HUES64 (cell line): ENCODE measurements at regions not wholly inside any gene's neighbourhood (a gene's known extent, or its start where the extent isn't known, plus 50 kb on each side); places are given as distances from the start of the nearest gene placed in this dataset.

Source experiments
- H3K27ac ChIP-seq: 2 replicates; pipeline ENCODE4 v1.7.0; 2013; ENCODE audit warnings: low read depth, low read length, inconsistent platforms
- H3K27me3 ChIP-seq: 2 replicates; pipeline ENCODE4 v1.6.1; 2013; ENCODE audit warnings: mild to moderate bottlenecking, low read length; ENCODE audit not compliant: insufficient read depth
- H3K36me3 ChIP-seq: 2 replicates; pipeline ENCODE4 v1.6.1; 2013; ENCODE audit warnings: mild to moderate bottlenecking, low read length; ENCODE audit not compliant: insufficient read depth
- H3K4me1 ChIP-seq: 2 replicates; pipeline ENCODE4 v1.6.1; 2013; ENCODE audit warnings: mild to moderate bottlenecking, low read length, moderate library complexity; ENCODE audit not compliant: insufficient read depth
- H3K4me3 ChIP-seq: 2 replicates; pipeline ENCODE4 v1.5.1; 2013; ENCODE audit warnings: mild to moderate bottlenecking, low read length, moderate library complexity
- H3K9ac ChIP-seq: 2 replicates; pipeline ENCODE4 v1.6.1; 2013; ENCODE audit warnings: mild to moderate bottlenecking, low read depth, low read length
- H3K9me3 ChIP-seq: 2 replicates; pipeline ENCODE4 v1.6.1; 2013; ENCODE audit warnings: low read depth, low read length; ENCODE audit not compliant: insufficient read depth
- WGBS: fragments of 150-250, 120-280 bp; methylation state at CpG from one replicate; pipeline ENCODE4 v1.1.7; 2013; ENCODE audit warnings: missing lambda C conversion rate; 5-methylcytosine and 5-hydroxymethylcytosine counted together

DNA sequence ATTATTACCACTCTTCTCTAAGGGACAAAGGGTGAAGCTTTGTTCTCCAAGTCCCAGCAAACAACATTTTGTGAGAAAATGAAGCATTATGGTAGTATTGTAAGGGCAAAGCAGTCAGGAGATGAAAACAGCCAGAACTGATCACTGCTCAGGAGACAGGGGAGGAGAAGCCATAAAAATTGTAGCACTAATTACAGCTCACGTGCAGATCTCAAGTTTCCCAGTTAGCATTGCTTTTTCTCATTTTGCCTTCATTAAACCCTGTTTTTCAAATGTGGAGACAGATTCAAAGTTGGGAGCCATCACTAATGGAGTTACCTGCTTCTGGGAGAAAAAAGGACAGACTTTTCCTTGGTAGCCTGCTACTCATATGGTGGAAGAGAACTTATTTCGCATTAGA lies 210.9 kb upstream of the PDE10A start:
- 87% methylated on average over 2 of the region's 2 CpGs for WGBS
- Histone ChIP-seq H3K9me3 (peaks cover 5% of the 10 kb centered on the region), H3K27me3 (no peaks in the 10 kb centered on the region), H3K9ac (no peak overlapping the region), H3K36me3 (no peaks in the 10 kb centered on the region), H3K4me1 (no peaks in the 10 kb centered on the region), H3K27ac (no peak overlapping the region), H3K4me3 (no peak overlapping the region)

DNA sequence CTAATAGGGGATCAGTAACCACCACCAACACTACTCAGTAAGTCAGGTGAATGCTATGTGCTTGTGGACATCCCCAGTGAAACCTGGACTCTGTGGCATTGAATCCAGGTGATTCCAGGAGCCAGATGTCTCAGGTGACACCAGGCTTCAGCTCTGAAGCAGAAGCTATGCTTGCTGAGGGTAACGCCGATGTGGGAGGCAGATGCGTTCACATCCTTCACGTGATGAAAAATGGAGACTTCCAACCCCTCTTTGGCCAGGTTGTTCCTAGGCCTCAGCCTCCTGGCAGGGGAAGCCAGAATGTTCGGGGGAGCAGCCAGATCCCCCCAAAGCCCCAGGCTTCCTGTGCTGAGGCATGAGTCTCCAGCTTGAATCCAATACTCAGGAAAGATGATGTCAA lies 209.8 kb upstream of the PDE10A start:
- WGBS, result 96% methylated on average over 5 of the region's 5 CpGs
- Histone ChIP-seq H3K4me3 (no peak overlapping the region), H3K9ac (no peak overlapping the region), H3K36me3 (no peaks in the 10 kb centered on the region), H3K9me3 (peaks cover 5% of the 10 kb centered on the region), H3K27me3 (no peaks in the 10 kb centered on the region), H3K27ac (no peak overlapping the region), H3K4me1 (no peaks in the 10 kb centered on the region)

DNA sequence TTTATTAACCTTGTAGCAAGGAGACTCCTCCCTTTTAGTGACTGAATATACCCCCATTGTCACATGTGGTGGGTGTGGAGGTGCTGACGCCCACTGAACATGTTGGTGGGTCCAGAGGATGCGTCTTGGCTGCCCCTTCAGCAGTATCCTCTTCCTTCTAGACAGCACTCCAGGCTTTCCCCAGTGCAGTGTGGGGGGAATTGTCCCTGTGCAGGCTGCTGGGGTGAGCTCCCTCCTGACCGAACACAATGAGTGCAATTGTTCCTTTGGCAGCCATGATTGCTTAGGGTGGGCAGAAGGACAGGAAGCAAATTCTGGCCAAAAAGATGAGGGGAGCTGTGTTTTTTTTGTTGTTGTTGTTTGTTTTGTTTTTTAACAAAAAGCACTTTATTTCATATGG lies 209.3 kb upstream of the PDE10A start:
- Histone ChIP-seq H3K4me3 (no peak overlapping the region), H3K4me1 (no peaks in the 10 kb centered on the region), H3K36me3 (no peaks in the 10 kb centered on the region), H3K9ac (no peak overlapping the region), H3K27me3 (no peaks in the 10 kb centered on the region), H3K27ac (no peak overlapping the region), H3K9me3 (peaks cover 5% of the 10 kb centered on the region)
- WGBS, result 92% methylated on average over 2 of the region's 3 CpGs

DNA sequence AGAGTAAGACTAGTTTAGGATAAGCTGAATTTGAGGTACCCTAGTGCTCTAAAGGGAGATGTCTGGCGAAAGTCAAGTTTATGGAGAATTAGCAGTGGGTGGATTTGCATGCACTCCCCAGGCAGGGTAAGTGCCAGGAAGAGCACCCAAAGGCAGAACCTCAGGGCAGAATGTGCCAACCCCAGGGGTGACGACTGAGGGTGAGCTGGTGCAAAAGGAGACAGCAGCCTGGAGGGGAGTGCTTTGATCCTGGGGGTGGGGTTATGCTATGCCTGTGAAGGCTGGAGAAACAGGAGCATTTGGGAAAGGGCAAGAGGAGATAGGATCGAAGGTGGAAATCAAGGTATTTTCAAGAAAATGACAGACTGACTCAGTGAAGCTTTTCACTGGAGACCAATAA lies 208.5 kb upstream of the PDE10A start:
- Histone ChIP-seq H3K4me1 (no peaks in the 10 kb centered on the region), H3K27me3 (no peaks in the 10 kb centered on the region), H3K27ac (no peak overlapping the region), H3K9me3 (peaks cover 5% of the 10 kb centered on the region), H3K4me3 (no peak overlapping the region), H3K36me3 (no peaks in the 10 kb centered on the region), H3K9ac (no peak overlapping the region)
- 88% methylated on average over 3 of the region's 3 CpGs for WGBS

DNA sequence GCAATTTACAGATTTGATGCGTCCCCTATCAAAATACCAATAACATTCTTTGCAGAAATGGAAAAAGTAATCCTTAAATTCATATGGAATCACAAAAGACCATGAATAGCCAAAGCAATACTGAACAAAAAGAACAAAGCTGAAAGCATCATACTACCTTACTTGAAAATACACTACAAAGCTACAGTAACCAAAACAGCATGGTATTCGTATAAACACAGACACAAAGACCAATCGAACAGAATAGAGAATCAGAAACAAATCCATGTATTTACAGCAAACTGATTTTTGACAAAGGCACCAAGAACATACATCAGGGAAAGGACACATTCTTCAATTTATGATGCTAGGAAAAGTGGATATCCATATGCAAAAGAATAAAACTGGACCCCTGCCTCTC lies 206.5 kb upstream of the PDE10A start:
- H3K9ac ChIP-seq, result no peak overlapping the region
- H3K27ac ChIP-seq, result no peak overlapping the region
- no peaks in the 10 kb centered on the region for H3K27me3 ChIP-seq
- H3K4me3 ChIP-seq, result no peak overlapping the region
- H3K9me3 ChIP-seq, result peaks cover 5% of the 10 kb centered on the region
- no peaks in the 10 kb centered on the region for H3K36me3 ChIP-seq
- no peaks in the 10 kb centered on the region for H3K4me1 ChIP-seq
- WGBS, result 100% methylated on average over 3 of the region's 3 CpGs

DNA sequence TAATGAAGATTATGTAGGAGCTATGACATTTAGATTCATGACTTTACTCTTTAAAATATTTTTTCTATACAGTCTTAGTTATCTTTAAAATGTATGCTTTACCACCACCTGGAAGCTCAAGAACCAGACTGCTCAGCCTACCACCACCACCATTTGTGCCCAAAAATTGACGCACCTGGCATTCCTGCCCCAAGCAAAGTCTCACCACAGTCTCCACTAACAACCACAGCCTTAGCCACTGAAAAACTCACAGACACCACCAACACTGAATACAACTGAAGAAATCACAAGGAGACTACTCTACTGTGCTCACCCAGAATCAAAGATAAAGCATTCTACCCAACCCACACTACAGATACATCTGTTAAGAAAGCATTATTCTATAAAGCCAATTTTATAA lies 201.9 kb upstream of the PDE10A start:
- peaks cover 5% of the 10 kb centered on the region for H3K9me3 ChIP-seq
- no peak overlapping the region for H3K27ac ChIP-seq
- no peaks in the 10 kb centered on the region for H3K4me1 ChIP-seq
- 47% methylated on average over 1 of the region's 1 CpG for WGBS
- H3K27me3 ChIP-seq, result no peaks in the 10 kb centered on the region
- no peaks in the 10 kb centered on the region for H3K36me3 ChIP-seq
- no peak overlapping the region for H3K9ac ChIP-seq
- no peak overlapping the region for H3K4me3 ChIP-seq

DNA sequence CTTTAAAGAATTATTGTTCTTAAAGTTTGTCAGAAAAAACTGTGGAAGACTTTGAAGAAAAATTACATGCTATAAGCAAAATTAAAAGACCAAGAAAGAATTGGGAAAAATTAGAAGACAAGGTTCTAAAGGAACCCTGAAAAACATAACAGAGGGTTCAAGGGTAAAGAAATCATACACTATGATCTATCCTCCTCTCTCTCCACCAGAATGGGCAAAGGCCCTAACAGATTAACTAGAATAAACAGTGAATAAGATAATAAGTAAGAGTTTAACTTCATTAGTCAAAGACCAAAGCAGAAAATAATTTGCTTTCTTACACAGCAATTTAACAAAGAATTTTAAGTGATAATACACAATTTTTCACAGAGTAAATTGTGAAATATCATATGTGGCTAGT lies 201.2 kb upstream of the PDE10A start:
- Histone ChIP-seq H3K27me3 (no peaks in the 10 kb centered on the region), H3K9me3 (no peaks in the 10 kb centered on the region), H3K4me1 (no peaks in the 10 kb centered on the region), H3K27ac (no peak overlapping the region), H3K36me3 (no peaks in the 10 kb centered on the region), H3K4me3 (no peak overlapping the region), H3K9ac (no peak overlapping the region)

DNA sequence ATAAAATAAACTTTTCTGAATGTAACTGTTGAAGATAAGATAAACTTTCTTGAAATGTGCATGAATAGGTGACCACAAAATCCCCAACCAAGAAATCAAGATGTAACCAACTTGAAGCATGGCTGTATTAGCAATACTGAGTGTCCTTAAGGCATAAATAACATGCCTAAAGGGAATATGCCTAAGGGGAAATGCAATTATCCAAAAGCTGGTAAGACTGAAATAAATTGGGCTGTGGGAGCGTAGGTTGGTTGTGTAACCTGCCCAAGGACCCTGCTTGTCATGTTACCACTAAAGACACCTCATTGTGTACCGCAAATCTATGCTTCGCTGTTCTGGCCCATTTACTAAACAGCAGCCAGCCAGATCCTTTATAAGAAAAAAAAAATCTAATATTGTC lies 200.8 kb upstream of the PDE10A start:
- Histone ChIP-seq H3K27ac (no peak overlapping the region), H3K36me3 (no peaks in the 10 kb centered on the region), H3K27me3 (no peaks in the 10 kb centered on the region), H3K4me1 (no peaks in the 10 kb centered on the region), H3K4me3 (no peak overlapping the region), H3K9ac (no peak overlapping the region), H3K9me3 (no peaks in the 10 kb centered on the region)
- 100% methylated on average over 3 of the region's 3 CpGs for WGBS

DNA sequence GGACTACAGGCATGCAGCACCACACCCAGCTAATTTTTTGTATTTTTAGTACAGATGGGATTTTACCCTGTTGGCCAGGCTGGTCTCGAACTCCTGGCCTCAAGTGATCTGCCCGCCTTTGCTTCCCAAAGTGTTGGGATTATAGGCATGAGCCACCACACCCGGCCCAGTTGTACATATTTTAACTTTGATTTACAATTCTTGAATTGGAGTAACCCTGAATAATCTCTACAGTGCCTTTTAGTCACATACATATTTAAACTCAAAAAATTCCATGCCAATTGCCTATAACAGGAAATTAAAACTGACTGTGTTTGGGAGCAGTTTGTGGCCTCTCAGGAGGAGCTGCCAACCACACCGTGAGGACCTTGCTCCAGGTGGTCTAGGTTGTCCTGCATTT lies 199.8 kb upstream of the PDE10A start:
- no peak overlapping the region for H3K27ac ChIP-seq
- WGBS, result 86% methylated on average over 4 of the region's 4 CpGs
- no peaks in the 10 kb centered on the region for H3K4me1 ChIP-seq

DNA sequence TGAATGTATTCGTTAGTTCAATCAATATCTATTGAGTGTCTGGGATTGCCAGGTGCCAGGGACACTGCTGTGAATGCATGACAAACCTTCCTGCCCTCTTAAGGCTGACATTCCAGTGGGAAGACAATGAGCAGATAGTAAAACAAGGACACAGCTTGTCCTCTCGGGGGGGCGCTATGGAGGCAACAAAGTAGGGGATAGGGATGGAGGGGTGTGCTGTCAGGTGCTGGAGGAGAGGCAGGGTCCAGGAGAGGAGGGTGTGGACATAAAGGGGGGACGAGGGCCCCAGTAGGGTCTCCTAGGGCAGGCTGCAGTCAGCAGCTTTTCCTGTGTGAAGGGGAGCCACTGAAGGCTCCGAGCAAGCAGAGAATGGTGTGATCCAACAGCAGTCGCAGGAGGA lies 198.2 kb upstream of the PDE10A start:
- H3K4me3 ChIP-seq, result no peak overlapping the region
- H3K9ac ChIP-seq, result no peak overlapping the region
- no peaks in the 10 kb centered on the region for H3K36me3 ChIP-seq
- H3K27ac ChIP-seq, result no peak overlapping the region
- 85% methylated on average over 6 of the region's 6 CpGs for WGBS
- H3K9me3 ChIP-seq, result no peaks in the 10 kb centered on the region
- H3K27me3 ChIP-seq, result peaks cover 3% of the 10 kb centered on the region
- no peaks in the 10 kb centered on the region for H3K4me1 ChIP-seq

More for the DNA sequence above, 199.8 kb upstream of the PDE10A start:
- Histone ChIP-seq H3K9ac (no peak overlapping the region), H3K4me3 (no peak overlapping the region), H3K9me3 (no peaks in the 10 kb centered on the region), H3K27me3 (no peaks in the 10 kb centered on the region), H3K36me3 (no peaks in the 10 kb centered on the region)

DNA sequence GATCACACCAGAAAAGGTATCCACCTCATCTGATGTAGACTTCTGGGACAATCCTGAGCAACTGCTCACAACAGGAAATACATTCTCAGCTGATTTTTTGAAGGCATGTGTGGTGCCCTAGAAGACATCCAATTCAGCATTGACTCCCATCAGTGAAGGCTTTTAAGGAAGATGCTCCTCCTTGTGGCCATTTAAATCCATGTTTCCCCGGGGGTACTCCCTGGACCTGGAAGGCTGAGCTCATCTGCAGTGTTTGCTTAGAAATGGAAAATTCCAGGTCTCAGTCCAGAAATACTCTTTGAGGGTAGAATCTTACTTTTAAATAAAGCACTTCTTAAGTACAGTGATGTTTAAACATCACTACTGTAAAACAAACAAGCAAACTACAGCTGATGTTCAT lies 195.5 kb upstream of the PDE10A start:
- Histone ChIP-seq H3K9me3 (no peaks in the 10 kb centered on the region), H3K27me3 (peaks cover 30% of the 10 kb centered on the region), H3K9ac (no peak overlapping the region), H3K4me1 (no peaks in the 10 kb centered on the region), H3K4me3 (no peak overlapping the region), H3K36me3 (no peaks in the 10 kb centered on the region), H3K27ac (no peak overlapping the region)
- WGBS, result 42% methylated on average over 1 of the region's 1 CpG

DNA sequence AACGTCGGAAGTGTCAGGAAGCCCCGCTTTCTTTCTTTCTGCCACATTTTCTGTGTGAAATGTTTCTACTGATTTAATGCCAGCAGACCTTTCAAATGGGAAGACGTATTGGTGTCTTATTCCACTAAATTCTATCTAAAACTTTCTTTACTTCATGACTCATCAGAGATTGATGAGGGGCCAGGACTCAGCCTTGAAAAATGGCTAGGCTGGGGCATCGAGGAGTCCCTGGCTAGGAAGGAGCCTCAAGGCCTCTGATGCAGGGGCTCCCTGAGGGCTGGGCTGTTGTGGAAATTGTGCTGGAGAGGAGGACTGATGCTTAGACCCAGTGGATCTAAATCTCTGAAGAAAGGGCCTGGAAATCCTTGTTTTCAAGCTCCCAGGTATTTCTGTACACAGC lies 192.8 kb upstream of the PDE10A start:
- Histone ChIP-seq H3K27ac (no peak overlapping the region), H3K4me3 (no peak overlapping the region), H3K36me3 (no peaks in the 10 kb centered on the region), H3K9ac (no peak overlapping the region), H3K9me3 (no peaks in the 10 kb centered on the region), H3K4me1 (no peaks in the 10 kb centered on the region), H3K27me3 (peaks cover 55% of the 10 kb centered on the region)
- 92% methylated on average over 5 of the region's 5 CpGs for WGBS
